ENCODE measurements at regions not wholly inside any gene's neighbourhood (a gene's known extent, or its start where the extent isn't known, plus 50 kb on each side); places are given as distances from the start of the nearest gene placed in this dataset.
A peak's percentile ranks its signal among the peaks of the same experiment; 100 is the strongest.

DNA sequence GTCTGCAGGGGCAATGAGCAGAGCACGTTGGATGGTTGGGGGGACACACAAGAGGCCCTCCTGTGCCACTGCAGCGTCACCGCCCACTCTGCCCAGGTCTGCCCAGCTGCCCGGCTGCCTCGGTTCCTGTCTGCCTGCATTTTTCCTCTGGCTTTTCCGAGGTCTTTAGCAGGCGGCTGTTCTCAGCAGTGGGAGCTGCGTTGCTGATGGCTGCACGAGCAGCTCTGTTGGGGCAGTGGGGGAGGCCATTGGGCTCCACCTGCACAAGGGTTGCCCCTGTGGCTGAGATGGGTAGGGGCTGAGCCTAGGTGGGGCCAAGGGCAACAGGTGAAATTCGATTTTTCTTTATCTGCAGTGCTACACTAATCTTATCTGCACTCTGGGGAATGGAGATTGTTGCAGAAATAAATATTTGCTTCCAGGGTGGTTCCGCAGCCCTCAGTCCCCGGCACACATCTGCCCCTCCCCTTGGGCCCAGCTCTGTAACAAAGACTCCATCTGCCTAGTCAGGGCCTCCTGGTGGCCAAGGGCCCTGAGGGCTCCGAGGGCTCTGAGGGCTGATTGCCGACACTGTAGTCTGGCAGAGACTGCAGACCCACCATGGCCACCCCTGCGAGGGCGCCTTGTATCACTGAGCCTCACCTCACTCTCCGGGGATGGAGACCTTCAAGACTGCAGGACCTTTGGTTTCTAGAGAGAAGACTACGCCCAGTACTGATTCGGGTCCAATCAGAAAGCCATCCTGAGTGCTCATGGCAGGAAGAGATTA is 141.7 kb upstream of the SHH start (continued):
- TF ChIP-seq, protein P1, sequence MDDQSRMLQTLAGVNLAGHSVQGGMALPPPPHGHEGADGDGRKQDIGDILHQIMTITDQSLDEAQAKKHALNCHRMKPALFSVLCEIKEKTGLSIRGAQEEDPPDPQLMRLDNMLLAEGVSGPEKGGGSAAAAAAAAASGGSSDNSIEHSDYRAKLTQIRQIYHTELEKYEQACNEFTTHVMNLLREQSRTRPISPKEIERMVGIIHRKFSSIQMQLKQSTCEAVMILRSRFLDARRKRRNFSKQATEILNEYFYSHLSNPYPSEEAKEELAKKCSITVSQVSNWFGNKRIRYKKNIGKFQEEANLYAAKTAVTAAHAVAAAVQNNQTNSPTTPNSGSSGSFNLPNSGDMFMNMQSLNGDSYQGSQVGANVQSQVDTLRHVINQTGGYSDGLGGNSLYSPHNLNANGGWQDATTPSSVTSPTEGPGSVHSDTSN (CRISPR knock-in tag; IDR thresholded peaks at IDR 0.05; ENCODE audit: borderline replicate concordance), result no peak
- TF ChIP-seq, protein P2, sequence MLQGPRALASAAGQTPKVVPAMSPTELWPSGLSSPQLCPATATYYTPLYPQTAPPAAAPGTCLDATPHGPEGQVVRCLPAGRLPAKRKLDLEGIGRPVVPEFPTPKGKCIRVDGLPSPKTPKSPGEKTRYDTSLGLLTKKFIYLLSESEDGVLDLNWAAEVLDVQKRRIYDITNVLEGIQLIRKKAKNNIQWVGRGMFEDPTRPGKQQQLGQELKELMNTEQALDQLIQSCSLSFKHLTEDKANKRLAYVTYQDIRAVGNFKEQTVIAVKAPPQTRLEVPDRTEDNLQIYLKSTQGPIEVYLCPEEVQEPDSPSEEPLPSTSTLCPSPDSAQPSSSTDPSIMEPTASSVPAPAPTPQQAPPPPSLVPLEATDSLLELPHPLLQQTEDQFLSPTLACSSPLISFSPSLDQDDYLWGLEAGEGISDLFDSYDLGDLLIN (CRISPR knock-in tag; IDR thresholded peaks at IDR 0.05; ENCODE audit: borderline replicate concordance), result no peak
- TF ChIP-seq EEA1 (CRISPR knock-in tag; IDR thresholded peaks at IDR 0.05; ENCODE audit: borderline replicate concordance) (no peak), ETV5 (CRISPR knock-in tag; IDR thresholded peaks at IDR 0.05; ENCODE audit: borderline replicate concordance) (peak; percentile 58; the same call in 1 of the 2 replicates), STAT5B (CRISPR knock-in tag; IDR thresholded peaks at IDR 0.05) (no peak), CENPT (CRISPR knock-in tag; IDR thresholded peaks at IDR 0.05; ENCODE audit: low read depth) (no peak), GPN1 (CRISPR knock-in tag; IDR thresholded peaks at IDR 0.05; ENCODE audit: borderline replicate concordance) (no peak), NRL (CRISPR knock-in tag; IDR thresholded peaks at IDR 0.05; ENCODE audit: borderline replicate concordance) (no peak; the same call in 1 of the 2 replicates), ZNF569 (CRISPR knock-in tag; IDR thresholded peaks at IDR 0.05; ENCODE audit: borderline replicate concordance) (no peak), RFXAP (CRISPR knock-in tag; IDR thresholded peaks at IDR 0.05; ENCODE audit: borderline replicate concordance) (no peak), NFE2 (CRISPR knock-in tag; IDR thresholded peaks at IDR 0.05) (no peak), RCOR2 (CRISPR knock-in tag; IDR thresholded peaks at IDR 0.05) (peak; percentile 15; the same call in 1 of the 2 replicates), ZNF230 (CRISPR knock-in tag; IDR thresholded peaks at IDR 0.05) (no peak), ZNF225 (CRISPR knock-in tag; IDR thresholded peaks at IDR 0.05) (no peak), ZNF652 (CRISPR knock-in tag; IDR thresholded peaks at IDR 0.05; ENCODE audit: borderline replicate concordance, low read depth) (no peak), CBX5 (CRISPR knock-in tag; IDR thresholded peaks at IDR 0.05; ENCODE audit: borderline replicate concordance) (peak; percentile 84; the same call in 1 of the 2 replicates), HOXA9 (CRISPR knock-in tag; IDR thresholded peaks at IDR 0.05; ENCODE audit: borderline replicate concordance) (no peak), EP300 (IDR thresholded peaks at IDR 0.05; ENCODE audit: low read depth in 2 of 2, low read length in 2 of 2) (peak in 1 of 2 experiments; percentile 82; a peak in 2 of 4 replicates), EP300 (CRISPR knock-in tag; IDR thresholded peaks at IDR 0.05; ENCODE audit: borderline replicate concordance) (peak; percentile 30; the same call in 1 of the 2 replicates), ZNF205 (CRISPR knock-in tag; IDR thresholded peaks at IDR 0.05) (0 out of 2 replicates have a peak, but pooled peaks have one; percentile 23)
- TF ChIP-seq, protein P3, sequence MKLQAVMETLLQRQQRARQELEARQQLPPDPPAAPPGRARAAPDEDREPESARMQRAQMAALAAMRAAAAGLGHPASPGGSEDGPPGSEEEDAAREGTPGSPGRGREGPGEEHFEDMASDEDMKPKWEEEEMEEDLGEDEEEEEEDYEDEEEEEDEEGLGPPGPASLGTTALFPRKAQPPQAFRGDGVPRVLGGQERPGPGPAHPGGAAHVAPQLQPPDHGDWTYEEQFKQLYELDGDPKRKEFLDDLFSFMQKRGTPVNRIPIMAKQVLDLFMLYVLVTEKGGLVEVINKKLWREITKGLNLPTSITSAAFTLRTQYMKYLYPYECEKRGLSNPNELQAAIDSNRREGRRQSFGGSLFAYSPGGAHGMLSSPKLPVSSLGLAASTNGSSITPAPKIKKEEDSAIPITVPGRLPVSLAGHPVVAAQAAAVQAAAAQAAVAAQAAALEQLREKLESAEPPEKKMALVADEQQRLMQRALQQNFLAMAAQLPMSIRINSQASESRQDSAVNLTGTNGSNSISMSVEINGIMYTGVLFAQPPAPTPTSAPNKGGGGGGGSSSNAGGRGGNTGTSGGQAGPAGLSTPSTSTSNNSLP (IDR thresholded peaks at IDR 0.05; ENCODE audit: low read depth, low read length), result peak; percentile 21; the same call in 1 of the 2 replicates
- TF ChIP-seq, protein P4, sequence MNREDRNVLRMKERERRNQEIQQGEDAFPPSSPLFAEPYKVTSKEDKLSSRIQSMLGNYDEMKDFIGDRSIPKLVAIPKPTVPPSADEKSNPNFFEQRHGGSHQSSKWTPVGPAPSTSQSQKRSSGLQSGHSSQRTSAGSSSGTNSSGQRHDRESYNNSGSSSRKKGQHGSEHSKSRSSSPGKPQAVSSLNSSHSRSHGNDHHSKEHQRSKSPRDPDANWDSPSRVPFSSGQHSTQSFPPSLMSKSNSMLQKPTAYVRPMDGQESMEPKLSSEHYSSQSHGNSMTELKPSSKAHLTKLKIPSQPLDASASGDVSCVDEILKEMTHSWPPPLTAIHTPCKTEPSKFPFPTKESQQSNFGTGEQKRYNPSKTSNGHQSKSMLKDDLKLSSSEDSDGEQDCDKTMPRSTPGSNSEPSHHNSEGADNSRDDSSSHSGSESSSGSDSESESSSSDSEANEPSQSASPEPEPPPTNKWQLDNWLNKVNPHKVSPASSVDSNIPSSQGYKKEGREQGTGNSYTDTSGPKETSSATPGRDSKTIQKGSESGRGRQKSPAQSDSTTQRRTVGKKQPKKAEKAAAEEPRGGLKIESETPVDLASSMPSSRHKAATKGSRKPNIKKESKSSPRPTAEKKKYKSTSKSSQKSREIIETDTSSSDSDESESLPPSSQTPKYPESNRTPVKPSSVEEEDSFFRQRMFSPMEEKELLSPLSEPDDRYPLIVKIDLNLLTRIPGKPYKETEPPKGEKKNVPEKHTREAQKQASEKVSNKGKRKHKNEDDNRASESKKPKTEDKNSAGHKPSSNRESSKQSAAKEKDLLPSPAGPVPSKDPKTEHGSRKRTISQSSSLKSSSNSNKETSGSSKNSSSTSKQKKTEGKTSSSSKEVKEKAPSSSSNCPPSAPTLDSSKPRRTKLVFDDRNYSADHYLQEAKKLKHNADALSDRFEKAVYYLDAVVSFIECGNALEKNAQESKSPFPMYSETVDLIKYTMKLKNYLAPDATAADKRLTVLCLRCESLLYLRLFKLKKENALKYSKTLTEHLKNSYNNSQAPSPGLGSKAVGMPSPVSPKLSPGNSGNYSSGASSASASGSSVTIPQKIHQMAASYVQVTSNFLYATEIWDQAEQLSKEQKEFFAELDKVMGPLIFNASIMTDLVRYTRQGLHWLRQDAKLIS (CRISPR knock-in tag; IDR thresholded peaks at IDR 0.05), result no peak

Data from HepG2 (cell line).